PFSK-1 (cell line): ENCODE measurements at regions not wholly inside any gene's neighbourhood (a gene's known extent, or its start where the extent isn't known, plus 50 kb on each side); places are given as distances from the start of the nearest gene placed in this dataset.

ENCODE experiments used
- FOXP2 ChIP-seq: optimal IDR thresholded peaks from 2 replicates; pipeline ENCODE3; 2011; ENCODE audit warnings: borderline replicate concordance, control low read depth, inconsistent platforms; ENCODE audit not compliant: insufficient read depth; ENCODE audit errors: extremely low read length, extremely low read depth
- POLR2AphosphoS5 ChIP-seq: IDR thresholded peaks from 2 replicates; pipeline ENCODE4 v1.6.1; 2012; ENCODE audit warnings: low read depth, mild to moderate bottlenecking, control low read depth, low read length, moderate library complexity
- SIN3A ChIP-seq: IDR thresholded peaks from 2 replicates; pipeline ENCODE4 v1.6.1; 2012; ENCODE audit warnings: mild to moderate bottlenecking, low read length, moderate library complexity, borderline replicate concordance; ENCODE audit not compliant: insufficient read depth
- TAF1 ChIP-seq: IDR thresholded peaks from 2 replicates; pipeline ENCODE4 v1.6.1; 2012; ENCODE audit warnings: low read length, control low read depth, borderline replicate concordance; ENCODE audit not compliant: insufficient read depth
- TF ChIP-seq, protein P1 (sequence below), 2 experiments: IDR thresholded peaks; 2 replicates each; pipeline versions ENCODE4 v1.6.1 to v1.8.0; 2011 to 2012; ENCODE audit warnings: low read depth in 2 of 2, low read length in 2 of 2, control low read depth in 1 of 2, inconsistent platforms in 1 of 2, mild to moderate bottlenecking in 1 of 2, moderate library complexity in 1 of 2; ENCODE audit not compliant: insufficient read depth in 1 of 2

DNA sequence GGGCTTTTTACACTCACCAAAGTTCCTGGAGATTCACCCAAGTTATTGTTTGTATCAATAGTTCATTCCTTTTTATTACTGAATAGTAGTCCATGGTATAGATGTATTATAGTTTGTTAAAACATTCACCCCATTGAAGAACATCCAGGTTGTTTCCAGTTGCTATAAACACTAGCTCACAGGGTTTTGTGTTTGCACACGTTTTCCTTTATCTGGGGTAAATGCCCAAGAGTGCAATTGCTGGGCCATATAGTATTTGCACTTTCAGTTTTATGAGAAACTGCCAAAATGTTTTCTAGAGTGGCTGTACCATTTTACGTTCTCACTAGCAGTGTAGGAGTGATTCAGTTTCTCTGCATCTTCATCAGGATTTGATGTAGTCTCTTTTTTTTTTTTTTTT lies 57.1 kb downstream of the CBLL2 start:
- TF ChIP-seq, protein P1, sequence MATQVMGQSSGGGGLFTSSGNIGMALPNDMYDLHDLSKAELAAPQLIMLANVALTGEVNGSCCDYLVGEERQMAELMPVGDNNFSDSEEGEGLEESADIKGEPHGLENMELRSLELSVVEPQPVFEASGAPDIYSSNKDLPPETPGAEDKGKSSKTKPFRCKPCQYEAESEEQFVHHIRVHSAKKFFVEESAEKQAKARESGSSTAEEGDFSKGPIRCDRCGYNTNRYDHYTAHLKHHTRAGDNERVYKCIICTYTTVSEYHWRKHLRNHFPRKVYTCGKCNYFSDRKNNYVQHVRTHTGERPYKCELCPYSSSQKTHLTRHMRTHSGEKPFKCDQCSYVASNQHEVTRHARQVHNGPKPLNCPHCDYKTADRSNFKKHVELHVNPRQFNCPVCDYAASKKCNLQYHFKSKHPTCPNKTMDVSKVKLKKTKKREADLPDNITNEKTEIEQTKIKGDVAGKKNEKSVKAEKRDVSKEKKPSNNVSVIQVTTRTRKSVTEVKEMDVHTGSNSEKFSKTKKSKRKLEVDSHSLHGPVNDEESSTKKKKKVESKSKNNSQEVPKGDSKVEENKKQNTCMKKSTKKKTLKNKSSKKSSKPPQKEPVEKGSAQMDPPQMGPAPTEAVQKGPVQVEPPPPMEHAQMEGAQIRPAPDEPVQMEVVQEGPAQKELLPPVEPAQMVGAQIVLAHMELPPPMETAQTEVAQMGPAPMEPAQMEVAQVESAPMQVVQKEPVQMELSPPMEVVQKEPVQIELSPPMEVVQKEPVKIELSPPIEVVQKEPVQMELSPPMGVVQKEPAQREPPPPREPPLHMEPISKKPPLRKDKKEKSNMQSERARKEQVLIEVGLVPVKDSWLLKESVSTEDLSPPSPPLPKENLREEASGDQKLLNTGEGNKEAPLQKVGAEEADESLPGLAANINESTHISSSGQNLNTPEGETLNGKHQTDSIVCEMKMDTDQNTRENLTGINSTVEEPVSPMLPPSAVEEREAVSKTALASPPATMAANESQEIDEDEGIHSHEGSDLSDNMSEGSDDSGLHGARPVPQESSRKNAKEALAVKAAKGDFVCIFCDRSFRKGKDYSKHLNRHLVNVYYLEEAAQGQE (IDR thresholded peaks at IDR 0.05; ENCODE audit: insufficient read depth in 1 of 2, low read depth in 2 of 2, low read length in 2 of 2), result no peak
- TF ChIP-seq POLR2AphosphoS5 (no peak), SIN3A (no peak), TAF1 (no peak), FOXP2 (no peak)
